Heart left ventricle (tissue), 16 donors: ENCODE measurements at regions not wholly inside any gene's neighbourhood (a gene's known extent, or its start where the extent isn't known, plus 50 kb on each side); places are given as distances from the start of the nearest gene placed in this dataset.

Source experiments
- ATAC-seq, 4 donors: fragments of 200-7000 bp; cut with Tn5 transposase; one replicate each; pipeline ENCODE4 v1.9.1; 2020 to 2022; ENCODE audit warnings: moderate library complexity in 4 of 4, mild to moderate bottlenecking in 3 of 4, moderate number of reproducible peaks in 1 of 4
- DNase-seq, 5 donors: peaks; one replicate each; pipeline ENCODE4 v3.0.0-alpha.2; 2020
- H3K27ac ChIP-seq, 12 donors: fragments of 200-600 bp; sonication (generic) in 4 of 12; one replicate each; pipeline versions ENCODE4 v1.5.0 to v1.8.0; 2016 to 2022; ENCODE audit warnings: mild to moderate bottlenecking in 2 of 12
- H3K27me3 ChIP-seq, 9 donors: fragments of 200-600 bp; sonication (generic) in 2 of 9; one replicate each; pipeline versions ENCODE4 v1.5.1 to v1.8.0; 2016 to 2022; ENCODE audit warnings: mild to moderate bottlenecking in 3 of 9
- H3K36me3 ChIP-seq, 9 donors: fragments of 200-600 bp; sonication (generic) in 2 of 9; one replicate each; pipeline versions ENCODE4 v1.5.0 to v1.8.0; 2018 to 2022; ENCODE audit warnings: mild to moderate bottlenecking in 2 of 9
- H3K4me1 ChIP-seq, 12 donors: fragments of 200-600 bp; sonication (generic) in 4 of 12; one replicate each; pipeline versions ENCODE4 v1.5.0 to v1.8.0; 2016 to 2022; ENCODE audit warnings: mild to moderate bottlenecking in 3 of 12
- H3K4me3 ChIP-seq, 12 donors: fragments of 200-600 bp; sonication (generic) in 4 of 12; one replicate each; pipeline versions ENCODE4 v1.5.0 to v1.8.0; 2017 to 2022; ENCODE audit warnings: mild to moderate bottlenecking in 9 of 12, moderate library complexity in 4 of 12
- H3K9me3 ChIP-seq, 12 donors: fragments of 200-600 bp; sonication (generic) in 4 of 12; one replicate each; pipeline versions ENCODE4 v1.5.0 to v1.8.0; 2016 to 2022; ENCODE audit warnings: mild to moderate bottlenecking in 1 of 12
- CTCF ChIP-seq, 12 donors: fragments of 200-600 bp; sonication (generic) in 4 of 12; IDR thresholded peaks; one replicate each; pipeline versions ENCODE4 v1.5.0 to v1.8.0; 2018 to 2022; ENCODE audit warnings: antibody characterized with exemption in 12 of 12, mild to moderate bottlenecking in 5 of 12
- POLR2A ChIP-seq, 2 donors: fragments of 450-650 bp; IDR thresholded peaks; one replicate each; pipeline ENCODE4 v1.6.1; 2017; ENCODE audit warnings: antibody characterized with exemption in 2 of 2, mild to moderate bottlenecking in 2 of 2, moderate library complexity in 2 of 2
- WGBS, 4 donors: extraction: QIAGEN DNeasy Blood & Tissue Kit in 2 of 4; methylation state at CpG; one replicate each; pipeline versions ENCODE4 v1.1.5 to v1.1.7; 2013 to 2018; 5-methylcytosine and 5-hydroxymethylcytosine counted together
- intact Hi-C, 10 donors: fragments of 100-400 bp; cut with DNase I; formaldehyde crosslinking; loops; one replicate each; pipeline versions ENCODE4 v1.11.1 to v1.14.2; 2022
- donor health status: ischemic (EF 13 %, LVEDD 7.1; RV severe dilation, severe dysfunction).
- donor health status: healthy with polysubstance abuse.
- donor health status: DM: no; HTN: yes; CAD: no.
- donor health status: DM: no; HTN: no; CAD: no.
- donor health status: ischemic (EF 25% LVEDD 6.9; RV normal size, moderate dysfunction).
- donor health status: ischemic (EF 25% LVEDD 5.7; RV mildly dilated, moderate dysfunction).
- donor health status: healthy.
- donor health status: DM: yes; HTN: yes; CAD: no.
- donor health status: ischemic (EF 35%, LVEDD 5.7; RV mildly dilated, moderate dysfunction).
- donor health status: nonischemic (EF 11% LVEDD 7.7; RV severe dilation, severe dysfunction).
- donor health status: DM: yes; HTN: yes; CAD: no.
- donor health status: PGD.
- donor health status: ischemic (EF 29% LVEDD 5.4; RV normal size, mild dysfunction).
- donor health status: nonischemic (EF 23%, LVEDD 6.1; RV moderate dilation, normal function).

DNA sequence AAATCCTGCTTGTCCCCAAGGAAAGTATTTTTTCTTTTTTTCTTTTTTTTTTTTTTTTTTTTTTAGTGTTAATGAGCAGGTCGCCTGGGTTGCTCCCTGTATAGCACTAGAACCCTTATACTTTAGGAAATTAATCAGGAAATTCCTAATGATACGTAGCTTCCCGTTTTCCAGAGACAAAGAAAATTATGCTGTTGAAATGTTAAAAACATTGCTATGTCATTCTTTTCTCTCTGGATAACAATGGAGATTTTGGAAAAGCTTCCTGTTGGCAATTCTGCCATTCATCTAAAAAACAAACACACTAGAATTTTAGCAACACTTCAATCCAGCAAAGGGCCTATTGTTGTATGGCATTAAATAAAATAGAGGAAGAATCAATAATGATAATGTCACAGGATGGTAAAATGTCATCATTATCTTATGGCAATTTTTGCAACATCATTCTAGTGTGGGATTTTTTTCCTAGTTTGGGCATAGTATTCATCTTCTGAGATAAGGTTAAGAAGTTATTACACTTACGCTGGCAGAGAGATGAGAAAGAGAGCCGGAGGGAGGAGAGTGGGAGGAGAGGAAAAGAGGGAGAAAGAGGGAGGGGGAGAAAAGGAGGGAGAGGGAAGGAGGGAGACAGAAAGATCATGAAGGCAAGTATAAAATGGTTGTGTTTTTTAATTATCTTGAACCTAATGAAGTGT is 315.8 kb upstream of the PDE4D start:
- intact Hi-C loops, result no loop called here

DNA sequence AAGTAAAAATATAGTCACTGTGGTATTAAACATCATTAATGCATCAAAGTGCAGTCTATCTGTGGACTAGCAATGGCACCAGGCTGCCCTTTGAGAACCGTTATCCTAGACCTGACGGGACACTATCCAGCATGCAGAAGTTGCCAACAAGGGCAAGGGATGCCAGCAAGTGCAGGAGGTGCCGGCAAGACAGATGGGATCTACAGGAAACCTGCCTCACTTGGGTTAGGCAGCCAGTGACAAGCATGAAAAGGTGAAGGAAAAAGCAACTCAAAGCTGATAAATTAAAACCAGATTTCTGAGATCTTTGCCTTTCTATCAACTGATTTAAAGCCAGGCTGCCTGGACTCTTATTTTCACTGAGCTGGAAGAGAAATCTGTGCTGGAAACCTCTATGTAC is 315.2 kb upstream of the PDE4D start:
- Histone ChIP-seq H3K36me3 (no peaks in the 10 kb centered on the region), H3K4me1 (peaks cover 0 to 13% (median 0%) of the 10 kb centered on the region in 12 donors), H3K27ac (no peak overlapping the region), H3K9me3 (no peaks in the 10 kb centered on the region), H3K27me3 (no peaks in the 10 kb centered on the region), H3K4me3 (no peak overlapping the region)
- TF ChIP-seq CTCF (IDR thresholded peaks at IDR 0.05), result no peak
- TF ChIP-seq POLR2A (IDR thresholded peaks at IDR 0.05), result no peak
- DNase-seq (no peak), ATAC-seq (no peak)
- WGBS, 4 donors, result 49 to 63% (median 56%) methylated on average over 3 of the region's 3 CpGs
- intact Hi-C loops, result no loop called here

More for the DNA sequence above, 315.8 kb upstream of the PDE4D start:
- no peaks in the 10 kb centered on the region for H3K27me3 ChIP-seq
- no peaks in the 10 kb centered on the region for H3K9me3 ChIP-seq
- no peaks in the 10 kb centered on the region for H3K36me3 ChIP-seq
- no peak overlapping the region for H3K4me3 ChIP-seq
- H3K27ac ChIP-seq, result no peak overlapping the region
- 29 to 50% (median 39%) methylated on average over 5 of the region's 5 CpGs for WGBS, 4 donors
- ATAC-seq (no peak), DNase-seq (no peak)
- TF ChIP-seq POLR2A (IDR thresholded peaks at IDR 0.05), result no peak
- no peak for TF ChIP-seq CTCF (IDR thresholded peaks at IDR 0.05)
- peaks cover 0 to 13% (median 0%) of the 10 kb centered on the region in 12 donors for H3K4me1 ChIP-seq

- Histone ChIP-seq H3K9me3 (no peaks in the 10 kb centered on the region), H3K27ac (no peak overlapping the region), H3K36me3 (no peaks in the 10 kb centered on the region), H3K4me3 (no peak overlapping the region), H3K27me3 (no peaks in the 10 kb centered on the region), H3K4me1 (peaks cover 0 to 13% (median 0%) of the 10 kb centered on the region in 12 donors)
- 67 to 74% (median 72%) methylated on average over 3 of the region's 3 CpGs for WGBS, 4 donors
- TF ChIP-seq POLR2A (IDR thresholded peaks at IDR 0.05) (no peak), CTCF (IDR thresholded peaks at IDR 0.05) (no peak)
- intact Hi-C loops, result no loop called here
- ATAC-seq (peak in 3 of 4 donors; percentile 5 to 65 (median 49)), DNase-seq (peak in 1 of 5 donors; percentile 11)
These were observed 313.5 kb upstream of the PDE4D start for GRCh38 chr5:60207040-60207439.

- peaks cover 0 to 13% (median 0%) of the 10 kb centered on the region in 12 donors for H3K4me1 ChIP-seq
- TF ChIP-seq CTCF (IDR thresholded peaks at IDR 0.05) (no peak), POLR2A (IDR thresholded peaks at IDR 0.05) (no peak)
- intact Hi-C loops, result no loop called here
- no peaks in the 10 kb centered on the region for H3K9me3 ChIP-seq
- no peaks in the 10 kb centered on the region for H3K27me3 ChIP-seq
- ATAC-seq (no peak), DNase-seq (no peak)
- no peak overlapping the region for H3K27ac ChIP-seq
- no peak overlapping the region for H3K4me3 ChIP-seq
- 72 to 95% (median 79%) methylated on average over 1 of the region's 1 CpG for WGBS, 4 donors
- no peaks in the 10 kb centered on the region for H3K36me3 ChIP-seq
These were observed 312.7 kb upstream of the PDE4D start for GRCh38 chr5:60206234-60206633.
